Glomerular visceral epithelial cell (primary cell): ENCODE measurements at regions not wholly inside any gene's neighbourhood (a gene's known extent, or its start where the extent isn't known, plus 50 kb on each side); places are given as distances from the start of the nearest gene placed in this dataset.

Experiments
- DNase-seq: peaks from one replicate; pipeline ENCODE4 v3.0.0-alpha.2; 2016; ENCODE audit errors: extremely low spot score

DNA sequence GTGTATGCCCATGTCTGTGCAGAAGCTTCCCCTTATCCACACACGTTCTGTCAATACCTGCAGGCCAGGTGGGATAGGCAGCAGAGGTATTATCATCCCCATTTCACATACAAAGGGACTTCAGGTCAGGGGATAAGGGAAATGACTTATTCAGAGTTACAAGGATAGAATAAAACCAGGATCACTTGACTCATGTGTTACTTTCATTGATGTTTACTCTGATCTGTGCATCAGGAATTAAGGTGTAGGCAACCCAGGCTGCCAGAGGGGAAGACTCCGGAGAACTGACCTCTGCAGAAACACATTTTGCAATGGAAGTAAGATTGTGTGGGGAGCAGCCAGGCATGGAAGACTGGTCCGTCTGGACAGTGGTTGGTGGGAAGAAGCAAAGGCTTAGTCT lies 74.2 kb upstream of the FSTL4 start:
- DNase-seq = no peak

- no peak for DNase-seq
These were observed 73.2 kb upstream of the FSTL4 start for GRCh38 chr5:133685402-133686018.

DNA sequence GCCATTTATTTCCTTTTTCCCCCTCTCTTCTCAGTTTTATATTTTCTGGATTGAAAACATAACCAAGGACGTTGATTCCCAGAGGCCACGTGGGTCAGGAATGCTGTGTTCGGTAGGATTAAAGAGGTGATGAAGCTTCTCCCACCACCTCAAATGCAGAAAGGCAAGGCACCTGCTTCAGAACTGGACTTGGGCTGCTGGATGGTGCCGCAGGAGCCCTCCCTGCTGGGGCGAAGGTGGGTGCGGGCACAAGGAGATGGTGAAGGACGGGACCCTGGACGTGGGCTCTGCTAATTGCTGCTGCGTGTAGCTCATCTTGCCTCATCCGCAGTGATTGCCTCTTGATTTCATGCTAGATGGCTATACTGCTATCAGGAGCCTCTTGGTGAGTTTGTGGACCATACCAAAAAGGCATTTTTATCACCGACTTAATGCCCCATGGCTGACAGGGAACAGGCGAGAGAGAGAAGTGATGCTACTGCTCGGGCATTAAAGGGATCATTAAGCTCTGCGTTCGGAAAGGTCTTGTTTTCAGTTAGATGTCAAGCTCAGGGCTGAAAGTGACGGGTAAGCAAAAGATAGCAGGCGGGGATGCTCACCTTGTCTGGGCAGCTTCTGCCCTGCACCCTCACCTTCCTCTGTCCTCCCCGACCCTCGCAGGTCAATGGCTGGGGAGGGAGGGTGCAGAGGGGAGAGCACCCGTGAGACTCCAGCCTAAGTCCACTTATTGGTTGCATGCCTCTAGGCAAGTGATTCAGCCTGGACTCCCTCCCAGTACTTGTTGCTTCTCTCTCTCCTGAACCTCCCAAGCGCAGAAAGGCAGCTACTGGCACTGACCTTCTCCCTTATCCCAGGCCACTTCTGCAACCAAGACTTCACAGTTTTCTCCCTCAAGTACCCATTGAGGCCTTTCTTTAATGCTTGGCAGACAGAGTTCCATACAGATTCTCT lies 71.6 kb upstream of the FSTL4 start:
- DNase-seq = no peak

- no peak for DNase-seq
These were observed 70.1 kb upstream of the FSTL4 start for GRCh38 chr5:133682451-133682850.

DNA sequence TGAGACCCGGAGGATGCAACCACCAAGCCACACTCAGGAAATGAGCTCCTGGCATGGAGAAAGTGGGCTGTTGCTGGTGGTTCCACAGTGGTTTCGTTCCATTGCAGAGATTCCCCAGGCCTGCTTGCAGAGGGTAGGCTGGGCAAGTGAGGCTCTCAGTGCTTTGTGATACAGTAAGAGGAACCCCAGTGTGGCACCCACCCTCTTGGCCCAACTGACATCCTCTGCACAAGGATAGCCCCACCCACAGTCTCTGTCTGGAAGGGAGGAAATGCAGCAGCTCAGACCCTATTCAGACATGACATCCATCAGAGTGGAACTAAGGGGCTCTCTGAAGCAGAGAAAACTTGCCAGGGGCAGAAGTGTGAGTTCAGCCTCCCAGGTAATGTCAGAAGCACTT lies 69.6 kb upstream of the FSTL4 start:
- no peak for DNase-seq

DNA sequence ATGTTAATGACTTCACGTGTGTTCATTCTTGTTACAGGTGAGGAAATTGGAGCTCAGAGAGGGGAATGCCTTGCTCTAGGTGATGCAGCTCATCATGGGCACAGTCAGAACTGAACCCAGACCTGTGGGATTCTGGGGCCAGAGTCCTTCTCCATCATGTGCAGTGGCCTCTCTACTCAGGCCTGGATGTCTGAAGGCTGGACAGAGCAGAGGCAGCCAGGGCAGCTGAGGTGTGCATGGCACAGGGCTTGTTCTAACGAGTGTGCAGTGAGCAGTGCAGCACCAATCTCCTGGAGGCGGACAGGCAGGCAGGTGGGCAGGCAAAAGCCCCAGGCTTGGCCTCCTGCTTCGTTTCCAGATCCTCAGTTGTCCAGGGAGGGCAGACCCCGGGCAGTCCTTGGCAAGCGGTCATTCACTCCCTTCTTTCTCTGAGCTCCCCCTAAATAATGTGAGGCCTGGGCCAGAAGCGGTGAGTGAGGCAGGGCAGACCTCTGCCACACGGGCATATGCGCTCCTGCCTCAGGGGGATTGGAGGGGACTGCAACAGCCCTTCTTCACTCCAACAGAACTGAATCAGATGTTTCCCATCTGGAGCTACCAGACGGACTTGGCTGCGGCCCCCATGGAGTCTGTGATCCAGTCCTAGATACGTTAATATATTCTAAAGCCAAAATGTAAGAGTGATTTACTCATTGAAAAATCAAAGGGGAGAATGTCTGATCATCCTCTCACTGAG lies 68.7 kb upstream of the FSTL4 start:
- DNase-seq = no peak

DNA sequence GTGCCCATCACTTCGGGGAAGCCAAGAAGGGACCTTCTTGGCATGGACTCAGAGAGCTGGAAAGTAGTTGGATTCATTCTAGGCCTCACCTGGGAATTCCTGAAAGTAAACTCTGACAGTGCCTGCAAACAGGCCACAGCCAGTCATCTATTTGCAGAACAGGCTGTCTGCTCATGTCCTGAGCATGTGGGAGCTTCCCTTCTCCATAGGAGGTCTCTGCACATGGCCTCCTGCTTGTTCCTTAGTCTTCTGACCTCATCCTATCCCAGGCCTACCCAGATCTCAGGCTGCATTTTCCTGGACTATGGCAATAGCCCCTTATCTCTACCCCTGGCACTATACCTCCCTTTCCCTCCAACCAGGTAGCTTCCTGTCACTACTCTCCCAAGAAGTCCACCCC lies 67.2 kb upstream of the FSTL4 start:
- no peak for DNase-seq

- no peak for DNase-seq
These were observed 63.2 kb upstream of the FSTL4 start for GRCh38 chr5:133675376-133676154.

DNA sequence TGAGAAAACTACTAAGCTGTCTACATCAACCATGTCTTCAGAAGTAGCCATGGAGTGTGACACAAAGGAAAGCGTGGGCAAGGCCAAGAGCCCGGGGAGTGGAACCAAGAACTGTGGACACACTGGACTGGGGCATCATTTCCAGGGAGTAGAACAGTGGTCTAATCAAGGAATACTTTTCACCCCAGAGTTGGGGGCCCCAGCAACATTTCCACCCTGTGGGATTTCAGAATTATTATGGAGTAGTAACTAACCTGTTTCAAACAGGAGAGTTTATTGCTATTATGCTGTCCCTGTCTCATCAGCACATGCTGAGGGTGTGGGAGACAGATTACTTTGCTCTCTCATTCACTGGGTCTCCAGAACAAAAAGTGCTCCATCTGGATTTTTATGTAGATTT lies 58.0 kb upstream of the FSTL4 start:
- no peak for DNase-seq

DNA sequence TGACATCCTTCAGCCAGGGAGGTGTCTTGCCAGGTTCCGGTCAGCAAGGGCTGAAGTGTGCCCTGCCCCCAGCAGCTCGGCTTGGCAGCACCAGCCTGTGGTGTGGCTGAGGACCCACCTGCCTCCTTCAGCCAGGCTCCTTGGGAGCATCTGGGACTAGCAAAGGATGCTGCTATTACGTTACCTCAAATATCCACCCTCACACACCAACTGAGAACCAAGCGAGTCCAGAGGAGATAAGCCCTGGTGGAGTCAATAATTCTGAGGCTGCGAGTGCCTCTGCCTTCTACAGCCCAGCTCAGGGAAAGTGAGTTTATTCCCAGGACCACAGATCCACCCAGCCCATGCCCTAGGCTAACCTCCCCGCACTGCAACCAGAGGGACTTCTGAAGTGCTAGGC lies 57.1 kb upstream of the FSTL4 start:
- DNase-seq = no peak

GRCh38 chr5:133668458-133668857 lies 56.1 kb upstream of the FSTL4 start:
- no peak for DNase-seq

DNA sequence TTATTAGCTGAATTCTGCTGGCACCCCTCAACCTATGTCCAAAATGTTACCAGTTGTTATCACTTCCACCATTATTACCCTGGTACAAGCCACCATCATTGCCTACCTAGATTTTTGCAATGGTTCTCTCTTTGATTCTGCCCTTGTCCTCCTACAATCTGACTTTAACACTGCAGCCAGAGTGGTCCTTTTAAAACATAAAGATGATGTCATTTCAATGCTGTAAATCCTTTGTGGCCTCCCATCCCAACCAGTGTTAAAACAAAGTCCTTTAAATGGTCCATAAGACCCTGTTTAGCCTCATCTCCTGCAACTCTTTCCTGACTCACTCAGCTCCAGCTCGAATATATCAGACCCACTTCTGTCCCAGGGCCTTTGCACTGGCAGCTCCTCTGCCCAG lies 54.9 kb upstream of the FSTL4 start:
- no peak for DNase-seq

DNA sequence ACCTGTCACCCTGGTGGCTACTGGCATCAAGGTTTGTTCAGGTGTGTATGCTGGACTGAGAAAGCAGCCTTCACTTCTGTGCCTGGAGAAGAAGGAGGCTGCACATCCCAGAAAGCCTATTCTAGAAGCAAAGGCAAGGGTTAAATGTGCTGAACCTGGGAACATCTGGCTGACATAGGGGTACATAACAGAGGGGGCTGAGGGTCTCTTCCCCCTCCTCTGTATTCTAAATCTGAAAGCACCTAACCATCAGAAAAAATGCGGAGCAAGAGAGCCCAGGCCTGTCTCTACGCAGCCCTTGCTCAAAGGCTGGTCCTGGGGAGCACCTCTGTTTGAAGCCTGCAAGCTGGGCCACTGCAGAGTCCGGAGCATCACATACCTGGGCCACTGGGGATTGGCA lies 53.2 kb upstream of the FSTL4 start:
- DNase-seq = no peak

DNA sequence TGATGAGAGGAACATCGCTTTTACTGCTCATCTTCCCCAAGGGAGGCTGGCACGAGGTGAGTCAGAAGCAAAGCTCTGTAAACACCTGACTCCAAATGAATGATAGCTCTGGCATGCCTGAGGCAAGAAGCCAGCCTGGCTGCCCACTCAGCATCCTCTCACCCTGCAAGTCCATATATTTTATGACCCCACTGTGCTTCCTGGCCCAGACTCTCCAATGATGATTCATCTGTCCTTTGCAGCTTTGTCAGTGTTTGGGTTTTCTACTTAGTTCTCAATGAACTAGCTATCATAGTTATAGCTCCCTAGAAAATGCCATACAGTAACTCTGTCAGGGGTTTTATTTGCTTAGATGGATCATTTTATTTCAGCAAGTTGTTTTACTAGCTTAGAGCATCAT lies 52.1 kb upstream of the FSTL4 start:
- DNase-seq = peak; percentile 11

GRCh38 chr5:133663397-133664054 lies 51.2 kb upstream of the FSTL4 start:
- no peak for DNase-seq

GRCh38 chr5:133662578-133662977 lies 50.2 kb upstream of the FSTL4 start:
- DNase-seq = no peak
